HFF-Myc (cell line): ENCODE measurements at regions not wholly inside any gene's neighbourhood (a gene's known extent, or its start where the extent isn't known, plus 50 kb on each side); places are given as distances from the start of the nearest gene placed in this dataset.
"Not testable (repeated sequence)": the region's sequence is repeated elsewhere in the genome, so short reads cannot be mapped to it uniquely, and the experiment has no call there.

Experiments
- DNase-seq: peaks from one replicate; pipeline ENCODE4 v3.0.0-alpha.2; 2011; ENCODE audit warnings: low read depth; ENCODE audit errors: extremely low read depth
- H3K4me3 ChIP-seq: replicated peaks from 2 replicates; pipeline ENCODE4 v1.5.1; 2011; ENCODE audit warnings: low read depth, mild to moderate bottlenecking, control low read depth, low read length
- CTCF ChIP-seq: IDR thresholded peaks from 2 replicates; pipeline ENCODE4 v1.5.1; 2012; ENCODE audit warnings: mild to moderate bottlenecking, low read depth, low read length, control low read depth; ENCODE audit errors: missing control alignments

- no peak for DNase-seq
- no peak for TF ChIP-seq CTCF
- H3K4me3 ChIP-seq: no peak overlapping the region
Measured at GRCh38 chr5:40121236-40121635, 558.5 kb upstream of the PTGER4 start.

- no peak overlapping the region for H3K4me3 ChIP-seq
- no peak for TF ChIP-seq CTCF
- DNase-seq: no peak
Measured at GRCh38 chr5:40112875-40113274, 566.8 kb upstream of the PTGER4 start.

GRCh38 chr5:40111036-40111435 lies 568.7 kb upstream of the PTGER4 start:
- DNase-seq, H3K4me3 ChIP-seq: not testable (repeated sequence)

GRCh38 chr5:40108764-40109390 lies 570.8 kb upstream of the PTGER4 start:
- not testable (repeated sequence) for H3K4me3 ChIP-seq
- peak; percentile 19 for DNase-seq

- DNase-seq, H3K4me3 ChIP-seq: not testable (repeated sequence)
Measured at GRCh38 chr5:40107786-40108185, 571.9 kb upstream of the PTGER4 start.

GRCh38 chr5:40106847-40107246 lies 572.9 kb upstream of the PTGER4 start:
- no peak for DNase-seq
- no peak for TF ChIP-seq CTCF
- H3K4me3 ChIP-seq: no peak overlapping the region

- H3K4me3 ChIP-seq: no peak overlapping the region
- DNase-seq: no peak
- no peak for TF ChIP-seq CTCF
Measured at GRCh38 chr5:40098313-40098712, 581.4 kb upstream of the PTGER4 start.

- no peak overlapping the region for H3K4me3 ChIP-seq
- no peak for DNase-seq
Measured at GRCh38 chr5:40093550-40093949, 586.2 kb upstream of the PTGER4 start.

More at GRCh38 chr5:40093550-40093949, 586.2 kb upstream of the PTGER4 start:
- TF ChIP-seq CTCF: no peak
